ENCODE measurements at regions not wholly inside any gene's neighbourhood (a gene's known extent, or its start where the extent isn't known, plus 50 kb on each side); places are given as distances from the start of the nearest gene placed in this dataset.
"Not testable (repeated sequence)": the region's sequence is repeated elsewhere in the genome, so short reads cannot be mapped to it uniquely, and the experiment has no call there.

DNA sequence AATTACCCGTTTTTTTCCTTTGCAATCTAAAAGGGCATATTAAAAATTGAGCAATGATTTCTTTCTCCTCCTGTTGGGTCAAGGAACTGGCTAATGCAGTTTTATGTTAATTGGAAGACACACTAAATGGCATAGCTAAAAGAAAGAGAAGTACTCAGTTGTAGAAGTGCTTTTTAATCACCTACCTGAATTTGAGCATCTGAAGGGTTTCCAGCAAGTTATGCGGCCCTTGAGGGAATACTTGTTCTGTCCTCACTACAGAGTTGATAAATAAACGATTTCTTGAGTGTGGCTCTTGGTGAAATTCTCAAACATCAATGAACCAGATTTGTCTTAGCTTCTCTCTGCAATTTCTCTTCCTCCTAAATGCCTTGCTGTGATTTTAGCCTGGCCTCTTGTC lies 184.1 kb upstream of the RPH3A start:
- no peak overlapping the region for H3K4me3 ChIP-seq (replicated peaks; ENCODE audit: low read depth, low read length)
- TF ChIP-seq, protein P1, sequence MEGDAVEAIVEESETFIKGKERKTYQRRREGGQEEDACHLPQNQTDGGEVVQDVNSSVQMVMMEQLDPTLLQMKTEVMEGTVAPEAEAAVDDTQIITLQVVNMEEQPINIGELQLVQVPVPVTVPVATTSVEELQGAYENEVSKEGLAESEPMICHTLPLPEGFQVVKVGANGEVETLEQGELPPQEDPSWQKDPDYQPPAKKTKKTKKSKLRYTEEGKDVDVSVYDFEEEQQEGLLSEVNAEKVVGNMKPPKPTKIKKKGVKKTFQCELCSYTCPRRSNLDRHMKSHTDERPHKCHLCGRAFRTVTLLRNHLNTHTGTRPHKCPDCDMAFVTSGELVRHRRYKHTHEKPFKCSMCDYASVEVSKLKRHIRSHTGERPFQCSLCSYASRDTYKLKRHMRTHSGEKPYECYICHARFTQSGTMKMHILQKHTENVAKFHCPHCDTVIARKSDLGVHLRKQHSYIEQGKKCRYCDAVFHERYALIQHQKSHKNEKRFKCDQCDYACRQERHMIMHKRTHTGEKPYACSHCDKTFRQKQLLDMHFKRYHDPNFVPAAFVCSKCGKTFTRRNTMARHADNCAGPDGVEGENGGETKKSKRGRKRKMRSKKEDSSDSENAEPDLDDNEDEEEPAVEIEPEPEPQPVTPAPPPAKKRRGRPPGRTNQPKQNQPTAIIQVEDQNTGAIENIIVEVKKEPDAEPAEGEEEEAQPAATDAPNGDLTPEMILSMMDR (IDR thresholded peaks at IDR 0.05; ENCODE audit: low read length, missing control alignments): no peak
- DNase-seq (ENCODE audit: low read depth): no peak

GRCh38 chr12:112611908-112612307 lies 179.6 kb upstream of the RPH3A start:
- no peak overlapping the region for H3K4me3 ChIP-seq (replicated peaks; ENCODE audit: low read depth, low read length)
- DNase-seq (ENCODE audit: low read depth): no peak

DNA sequence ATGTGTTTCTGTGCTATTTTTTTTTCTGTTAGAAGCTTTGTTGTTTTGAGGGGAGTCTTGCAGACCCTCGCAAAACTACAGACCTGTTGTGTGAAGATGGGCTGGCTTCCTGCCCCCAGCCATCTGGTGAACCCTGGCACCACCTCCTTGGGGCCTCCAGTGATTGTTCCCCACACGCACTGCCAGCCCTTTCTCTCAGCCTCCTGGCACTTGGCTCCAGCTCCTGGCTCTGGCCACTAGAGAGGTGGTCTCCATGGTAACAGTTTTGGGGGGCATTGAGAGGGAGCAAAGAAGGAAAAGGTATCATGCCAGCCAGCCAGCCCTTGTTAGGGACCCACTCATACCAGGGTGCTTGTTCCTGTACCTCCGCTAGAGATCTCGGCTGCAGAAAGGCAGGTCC lies 176.4 kb upstream of the RPH3A start:
- DNase-seq (ENCODE audit: low read depth): no peak
- TF ChIP-seq, protein P1 (IDR thresholded peaks at IDR 0.05; ENCODE audit: low read length, missing control alignments): no peak
- H3K4me3 ChIP-seq (replicated peaks; ENCODE audit: low read depth, low read length): no peak overlapping the region

More at GRCh38 chr12:112611908-112612307, 179.6 kb upstream of the RPH3A start:
- TF ChIP-seq, protein P1 (IDR thresholded peaks at IDR 0.05; ENCODE audit: low read length, missing control alignments): no peak

DNA sequence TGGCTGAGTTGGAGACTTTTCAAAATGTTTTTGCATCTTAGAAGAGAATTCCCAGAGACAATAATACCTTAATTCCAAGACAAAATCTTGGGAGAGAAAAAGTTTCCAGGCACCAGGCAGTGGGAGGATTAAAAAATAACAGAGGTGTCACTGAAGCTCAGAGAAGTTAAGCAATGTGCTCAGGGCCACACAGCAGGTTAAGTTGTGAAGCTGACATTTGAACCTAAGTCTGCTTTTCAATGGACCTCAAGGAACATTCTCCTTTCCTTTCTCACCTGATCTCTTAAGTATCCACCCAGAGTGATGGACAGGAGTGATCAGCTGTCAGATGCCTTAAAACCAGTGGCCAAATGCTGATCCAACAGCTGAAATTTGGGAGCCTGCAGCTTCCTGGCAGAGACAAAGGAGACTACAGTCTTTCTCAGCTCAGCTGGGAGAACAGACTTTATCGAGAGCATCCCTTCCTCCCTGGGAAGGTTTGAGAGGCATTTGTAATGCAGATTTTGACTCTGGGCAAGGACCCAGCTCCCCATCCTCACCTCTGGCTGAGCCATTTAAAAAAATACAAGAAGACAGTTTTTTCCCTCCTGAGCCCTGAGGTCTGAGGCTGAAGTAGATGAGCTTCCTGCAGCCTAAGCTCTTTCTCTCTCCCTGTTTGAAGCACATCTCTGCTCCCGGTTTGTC lies 174.9 kb upstream of the RPH3A start:
- no peak for DNase-seq (ENCODE audit: low read depth)
- H3K4me3 ChIP-seq (replicated peaks; ENCODE audit: low read depth, low read length): no peak overlapping the region
- TF ChIP-seq, protein P1 (IDR thresholded peaks at IDR 0.05; ENCODE audit: low read length, missing control alignments): no peak

DNA sequence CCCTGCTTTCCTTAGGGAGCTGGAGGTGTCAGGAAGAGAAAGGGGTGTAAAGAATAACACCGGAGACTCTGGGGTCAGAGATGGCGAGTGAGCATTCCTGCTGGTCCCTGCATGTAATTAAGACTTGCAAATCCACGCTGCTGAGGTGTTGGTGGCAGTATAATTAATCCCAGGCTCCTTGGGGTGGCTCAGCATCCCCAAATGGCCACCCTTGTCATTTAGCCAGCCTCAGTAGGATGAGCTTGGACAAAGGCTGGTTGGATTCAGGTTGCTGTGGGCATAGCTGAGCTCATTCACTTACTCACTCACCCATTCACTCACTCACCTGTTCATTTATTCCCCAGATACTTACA lies 174.4 kb upstream of the RPH3A start:
- H3K4me3 ChIP-seq (replicated peaks; ENCODE audit: low read depth, low read length): no peak overlapping the region
- no peak for DNase-seq (ENCODE audit: low read depth)
- TF ChIP-seq, protein P1 (IDR thresholded peaks at IDR 0.05; ENCODE audit: low read length, missing control alignments): no peak

DNA sequence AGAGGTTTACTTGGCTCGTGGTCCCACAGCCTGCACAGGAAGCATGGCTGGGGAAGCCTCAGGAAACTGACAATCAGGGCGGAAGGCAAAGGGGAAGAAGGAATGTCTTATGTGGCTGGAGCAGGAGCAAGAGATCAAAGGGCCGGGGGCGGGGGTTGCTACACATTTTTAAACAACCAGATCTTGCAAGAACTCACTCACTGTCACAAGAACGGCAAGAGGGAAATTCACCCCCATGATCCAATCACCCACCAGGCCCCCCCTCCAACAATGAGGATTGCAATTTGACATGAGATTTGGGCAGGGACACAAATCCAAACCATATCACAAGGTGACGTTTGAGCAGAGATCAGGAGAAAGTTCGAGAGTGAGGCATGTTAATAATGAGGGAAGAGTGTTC lies 163.7 kb upstream of the RPH3A start:
- DNase-seq (ENCODE audit: low read depth): no peak

GRCh38 chr12:112631974-112632373 lies 159.6 kb upstream of the RPH3A start:
- not testable (repeated sequence) for DNase-seq (ENCODE audit: low read depth); H3K4me3 ChIP-seq (replicated peaks; ENCODE audit: low read depth, low read length)

More for the DNA sequence above, 163.7 kb upstream of the RPH3A start:
- no peak overlapping the region for H3K4me3 ChIP-seq (replicated peaks; ENCODE audit: low read depth, low read length)
- TF ChIP-seq, protein P1 (IDR thresholded peaks at IDR 0.05; ENCODE audit: low read length, missing control alignments): no peak

Data from fibroblast of pulmonary artery (primary cell).